ENCODE measurements at regions not wholly inside any gene's neighbourhood (a gene's known extent, or its start where the extent isn't known, plus 50 kb on each side); places are given as distances from the start of the nearest gene placed in this dataset.

DNA sequence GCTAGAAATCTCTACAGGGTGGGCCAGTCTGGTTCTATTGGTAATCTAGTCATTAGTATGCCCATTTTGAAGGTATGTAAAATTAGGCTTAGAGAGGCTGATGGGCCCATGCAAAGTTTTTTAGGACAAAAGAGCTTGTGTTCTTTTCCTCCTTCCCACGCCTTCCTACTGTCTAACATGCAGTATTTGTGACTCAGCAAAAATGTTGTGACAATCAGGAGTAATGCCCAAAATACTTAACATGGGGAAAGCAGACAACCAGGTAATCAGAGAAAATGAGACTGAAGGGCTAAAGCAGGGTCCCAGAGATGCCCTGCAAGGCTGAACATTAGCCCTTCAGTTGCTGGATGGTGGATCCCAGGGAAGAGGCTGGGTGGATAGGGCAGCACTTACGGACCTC lies 437.9 kb downstream of the BCL11B start:
- no peak for ATAC-seq
- no peak for DNase-seq (ENCODE audit: low spot score)
- Mint-ChIP-seq H3K4me3 (no peak overlapping the region), H3K9me3 (peaks cover 14% of the 10 kb centered on the region), H3K36me3 (peaks cover 3% of the 10 kb centered on the region; the same call in 1 of the 2 replicates), H3K27me3 (ENCODE audit: low read depth) (no peaks in the 10 kb centered on the region; the same call in 1 of the 2 replicates), H3K27ac (no peak overlapping the region), H3K4me1 (peaks cover 7% of the 10 kb centered on the region)
- no peak for TF ChIP-seq JUN (CRISPR knock-in tag; IDR thresholded peaks at IDR 0.05)
- TF ChIP-seq NR1H2 (CRISPR knock-in tag; IDR thresholded peaks at IDR 0.05) = no peak
- TF ChIP-seq E2F1 (CRISPR knock-in tag; IDR thresholded peaks at IDR 0.05) = no peak
- no peak for TF ChIP-seq EMX1 (CRISPR knock-in tag; IDR thresholded peaks at IDR 0.05)
- no peak for TF ChIP-seq ZBTB21 (CRISPR knock-in tag; IDR thresholded peaks at IDR 0.05; ENCODE audit: borderline replicate concordance)
- TF ChIP-seq, protein P1, sequence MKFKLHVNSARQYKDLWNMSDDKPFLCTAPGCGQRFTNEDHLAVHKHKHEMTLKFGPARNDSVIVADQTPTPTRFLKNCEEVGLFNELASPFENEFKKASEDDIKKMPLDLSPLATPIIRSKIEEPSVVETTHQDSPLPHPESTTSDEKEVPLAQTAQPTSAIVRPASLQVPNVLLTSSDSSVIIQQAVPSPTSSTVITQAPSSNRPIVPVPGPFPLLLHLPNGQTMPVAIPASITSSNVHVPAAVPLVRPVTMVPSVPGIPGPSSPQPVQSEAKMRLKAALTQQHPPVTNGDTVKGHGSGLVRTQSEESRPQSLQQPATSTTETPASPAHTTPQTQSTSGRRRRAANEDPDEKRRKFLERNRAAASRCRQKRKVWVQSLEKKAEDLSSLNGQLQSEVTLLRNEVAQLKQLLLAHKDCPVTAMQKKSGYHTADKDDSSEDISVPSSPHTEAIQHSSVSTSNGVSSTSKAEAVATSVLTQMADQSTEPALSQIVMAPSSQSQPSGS (CRISPR knock-in tag; IDR thresholded peaks at IDR 0.05; ENCODE audit: borderline replicate concordance, low read depth) = no peak
- TF ChIP-seq CTCF (IDR thresholded peaks at IDR 0.05) = no peak
- CTCF ChIA-PET = interaction anchor here (0.6 kb wide), 1 partner anchor 385 kb away, joined by 3 read pairs; no protein-coding TSS in a partner anchor
- POLR2A ChIA-PET = no interaction called here

GRCh38 chr14:98835051-98835824 lies 436.8 kb downstream of the BCL11B start:
- ChIA-PET CTCF (interaction anchor here (0.6 kb wide), 1 partner anchor 143 kb away, joined by 4 read pairs; no protein-coding TSS in a partner anchor), POLR2A (no interaction called here)
- no peak overlapping the region for H3K27ac Mint-ChIP-seq
- H3K9me3 Mint-ChIP-seq = peaks cover 15% of the 10 kb centered on the region
- H3K4me1 Mint-ChIP-seq = peaks cover 7% of the 10 kb centered on the region
- no peak for ATAC-seq
- TF ChIP-seq ZBTB43 (CRISPR knock-in tag; IDR thresholded peaks at IDR 0.05) = 0 out of 2 replicates have a peak, but pooled peaks have one; percentile 47
- no peak for TF ChIP-seq RORB (CRISPR knock-in tag; IDR thresholded peaks at IDR 0.05)
- no peak for TF ChIP-seq KAT7 (CRISPR knock-in tag; IDR thresholded peaks at IDR 0.05; ENCODE audit: borderline replicate concordance)
- no peak overlapping the region for H3K4me3 Mint-ChIP-seq
- no peak for DNase-seq (ENCODE audit: low spot score)
- peaks cover 3% of the 10 kb centered on the region; the same call in 1 of the 2 replicates for H3K36me3 Mint-ChIP-seq
- H3K27me3 Mint-ChIP-seq (ENCODE audit: low read depth) = no peaks in the 10 kb centered on the region; the same call in 1 of the 2 replicates

DNA sequence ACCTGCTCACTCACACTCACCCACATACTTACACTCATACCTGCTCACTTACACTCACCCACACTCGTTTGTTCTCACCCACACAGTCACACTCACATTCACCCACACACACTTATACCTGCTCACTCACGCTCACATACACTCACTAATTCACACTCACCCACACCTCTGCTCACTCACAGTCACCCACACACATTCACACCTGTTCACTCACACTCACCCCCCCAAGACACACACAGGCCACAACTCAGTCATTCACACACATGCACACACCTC lies 436.2 kb downstream of the BCL11B start:
- DNase-seq (ENCODE audit: low spot score) (no peak), ATAC-seq (no peak)
- Mint-ChIP-seq H3K4me3 (no peak overlapping the region), H3K27ac (no peak overlapping the region), H3K9me3 (peaks cover 15% of the 10 kb centered on the region), H3K4me1 (peaks cover 7% of the 10 kb centered on the region), H3K36me3 (peaks cover 3% of the 10 kb centered on the region; the same call in 1 of the 2 replicates), H3K27me3 (ENCODE audit: low read depth) (no peaks in the 10 kb centered on the region; the same call in 1 of the 2 replicates)
- CTCF ChIA-PET = no interaction called here
- TF ChIP-seq, protein P2, sequence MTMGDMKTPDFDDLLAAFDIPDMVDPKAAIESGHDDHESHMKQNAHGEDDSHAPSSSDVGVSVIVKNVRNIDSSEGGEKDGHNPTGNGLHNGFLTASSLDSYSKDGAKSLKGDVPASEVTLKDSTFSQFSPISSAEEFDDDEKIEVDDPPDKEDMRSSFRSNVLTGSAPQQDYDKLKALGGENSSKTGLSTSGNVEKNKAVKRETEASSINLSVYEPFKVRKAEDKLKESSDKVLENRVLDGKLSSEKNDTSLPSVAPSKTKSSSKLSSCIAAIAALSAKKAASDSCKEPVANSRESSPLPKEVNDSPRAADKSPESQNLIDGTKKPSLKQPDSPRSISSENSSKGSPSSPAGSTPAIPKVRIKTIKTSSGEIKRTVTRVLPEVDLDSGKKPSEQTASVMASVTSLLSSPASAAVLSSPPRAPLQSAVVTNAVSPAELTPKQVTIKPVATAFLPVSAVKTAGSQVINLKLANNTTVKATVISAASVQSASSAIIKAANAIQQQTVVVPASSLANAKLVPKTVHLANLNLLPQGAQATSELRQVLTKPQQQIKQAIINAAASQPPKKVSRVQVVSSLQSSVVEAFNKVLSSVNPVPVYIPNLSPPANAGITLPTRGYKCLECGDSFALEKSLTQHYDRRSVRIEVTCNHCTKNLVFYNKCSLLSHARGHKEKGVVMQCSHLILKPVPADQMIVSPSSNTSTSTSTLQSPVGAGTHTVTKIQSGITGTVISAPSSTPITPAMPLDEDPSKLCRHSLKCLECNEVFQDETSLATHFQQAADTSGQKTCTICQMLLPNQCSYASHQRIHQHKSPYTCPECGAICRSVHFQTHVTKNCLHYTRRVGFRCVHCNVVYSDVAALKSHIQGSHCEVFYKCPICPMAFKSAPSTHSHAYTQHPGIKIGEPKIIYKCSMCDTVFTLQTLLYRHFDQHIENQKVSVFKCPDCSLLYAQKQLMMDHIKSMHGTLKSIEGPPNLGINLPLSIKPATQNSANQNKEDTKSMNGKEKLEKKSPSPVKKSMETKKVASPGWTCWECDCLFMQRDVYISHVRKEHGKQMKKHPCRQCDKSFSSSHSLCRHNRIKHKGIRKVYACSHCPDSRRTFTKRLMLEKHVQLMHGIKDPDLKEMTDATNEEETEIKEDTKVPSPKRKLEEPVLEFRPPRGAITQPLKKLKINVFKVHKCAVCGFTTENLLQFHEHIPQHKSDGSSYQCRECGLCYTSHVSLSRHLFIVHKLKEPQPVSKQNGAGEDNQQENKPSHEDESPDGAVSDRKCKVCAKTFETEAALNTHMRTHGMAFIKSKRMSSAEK (CRISPR knock-in tag; IDR thresholded peaks at IDR 0.05; ENCODE audit: borderline replicate concordance) = no peak
- no peak for TF ChIP-seq ZNF263 (CRISPR knock-in tag; IDR thresholded peaks at IDR 0.05; ENCODE audit: low read depth)
- no peak for TF ChIP-seq ZBTB43 (CRISPR knock-in tag; IDR thresholded peaks at IDR 0.05)
- no peak for TF ChIP-seq ARID4B (CRISPR knock-in tag; IDR thresholded peaks at IDR 0.05; ENCODE audit: borderline replicate concordance)
- no peak for TF ChIP-seq ZNF671 (CRISPR knock-in tag; IDR thresholded peaks at IDR 0.05)
- POLR2A ChIA-PET = no interaction called here

All from WTC11 (cell line).